ENCODE measurements at regions not wholly inside any gene's neighbourhood (a gene's known extent, or its start where the extent isn't known, plus 50 kb on each side); places are given as distances from the start of the nearest gene placed in this dataset.

- no peak for TF ChIP-seq REST (IDR thresholded peaks at IDR 0.05; ENCODE audit: unreplicated experiment)
- no peak for TF ChIP-seq CTCF (conservative IDR thresholded peaks at IDR 0.05; ENCODE audit: low read depth in 2 of 2)
- no peak for TF ChIP-seq EZH2 (IDR thresholded peaks at IDR 0.05; ENCODE audit: low read depth, unreplicated experiment)
- TF ChIP-seq ETS1 (IDR thresholded peaks at IDR 0.05), result no peak
- no peak for TF ChIP-seq EZH2phosphoT487 (IDR thresholded peaks at IDR 0.05; ENCODE audit: unreplicated experiment)
- no peak for TF ChIP-seq POLR2AphosphoS5 (IDR thresholded peaks at IDR 0.05; ENCODE audit: low read depth)
- TF ChIP-seq CREB1 (CRISPR knock-in tag; IDR thresholded peaks at IDR 0.05; ENCODE audit: low read depth), result no peak
- TF ChIP-seq ZNF114 (CRISPR knock-in tag; IDR thresholded peaks at IDR 0.05), result no peak
- no peak for TF ChIP-seq STAT1 (IDR thresholded peaks at IDR 0.05; ENCODE audit: unreplicated experiment)
- TF ChIP-seq NANOG (IDR thresholded peaks at IDR 0.05; ENCODE audit: borderline replicate concordance), result no peak
- no peak for TF ChIP-seq JUNB (IDR thresholded peaks at IDR 0.05; ENCODE audit: unreplicated experiment)
- TF ChIP-seq ZNF331 (CRISPR knock-in tag; IDR thresholded peaks at IDR 0.05; ENCODE audit: low read depth), result no peak
Measured at GRCh38 chr3:39755100-39755499, 54.3 kb upstream of the MYRIP start.

Measured in GM23338 (cell line).